MCF 10A (cell line): ENCODE measurements at regions not wholly inside any gene's neighbourhood (a gene's known extent, or its start where the extent isn't known, plus 50 kb on each side); places are given as distances from the start of the nearest gene placed in this dataset.

Experiments
- BruUV-seq: library from RNA; stranded (reverse); fragments of 400-500 nt; replicated peaks from 2 replicates; lab custom pipeline; 2021; lab: Mats Ljungman, UMichigan
- CTCF ChIA-PET: fragments of 300-600 bp; sonication (Branson Sonifier 250); formaldehyde crosslinking; extraction: SDS; loops from one replicate; lab custom pipeline; 2021; ENCODE audit warnings: antibody characterized with exemption, inconsistent platforms; lab: Yijun Ruan, JAX
- POLR2A ChIA-PET: fragments of 300-600, 350-650 bp; sonication (Branson Sonifier 250); formaldehyde crosslinking; extraction: SDS; loops from one replicate; lab custom pipeline; 2020; ENCODE audit warnings: antibody characterized with exemption, inconsistent platforms; lab: Yijun Ruan, JAX
- DNase-seq: peaks from one replicate; pipeline ENCODE4 v3.0.0-alpha.2; 2018; ENCODE audit not compliant: unreplicated experiment
- H3K27ac Mint-ChIP-seq: one replicate; pipeline ENCODE4 v1.8.0; 2022; ENCODE audit warnings: mild to moderate bottlenecking, low read depth, mixed read lengths; ENCODE audit not compliant: unreplicated experiment
- H3K27me3 Mint-ChIP-seq: one replicate; pipeline ENCODE4 v1.8.0; 2022; ENCODE audit warnings: mixed read lengths; ENCODE audit not compliant: insufficient read depth, unreplicated experiment
- H3K36me3 Mint-ChIP-seq: one replicate; pipeline ENCODE4 v1.8.0; 2022; ENCODE audit warnings: mild to moderate bottlenecking, moderate library complexity, mixed read lengths; ENCODE audit not compliant: insufficient read depth, unreplicated experiment
- H3K4me1 Mint-ChIP-seq: one replicate; pipeline ENCODE4 v1.8.0; 2022; ENCODE audit warnings: mixed read lengths; ENCODE audit not compliant: insufficient read depth, unreplicated experiment
- H3K4me3 Mint-ChIP-seq: one replicate; pipeline ENCODE4 v1.8.0; 2022; ENCODE audit warnings: mild to moderate bottlenecking, moderate library complexity, mixed read lengths; ENCODE audit not compliant: unreplicated experiment
- H3K9me3 Mint-ChIP-seq: one replicate; pipeline ENCODE4 v1.8.0; 2022; ENCODE audit warnings: mixed read lengths; ENCODE audit not compliant: unreplicated experiment
- CTCF ChIP-seq: fragments of 200-600 bp; IDR thresholded peaks from one replicate; pipeline ENCODE4 v1.8.0; 2022; ENCODE audit warnings: antibody characterized with exemption, mild to moderate bottlenecking; ENCODE audit not compliant: unreplicated experiment
- intact Hi-C: fragments of 100-400 bp; cut with micrococcal nuclease; formaldehyde crosslinking; loops from 2 replicates; pipeline ENCODE4 v1.14.1; 2022

- ChIA-PET CTCF (interaction anchor here (0.6 to 0.7 kb wide), 2 partner anchors 36 to 1156 kb away, joined by 3 to 4 read pairs; no protein-coding TSS in a partner anchor), POLR2A (interaction anchor here (0.6 to 1.3 kb wide), 4 partner anchors 9 to 1943 kb away, joined by 3 read pairs; no protein-coding TSS in a partner anchor)
- no peak overlapping the region for H3K4me3 Mint-ChIP-seq
- BruUV-seq, result no TSS peak
- H3K9me3 Mint-ChIP-seq, result no peaks in the 10 kb centered on the region
- no peaks in the 10 kb centered on the region for H3K36me3 Mint-ChIP-seq
- H3K27me3 Mint-ChIP-seq, result no peaks in the 10 kb centered on the region
- no peaks in the 10 kb centered on the region for H3K4me1 Mint-ChIP-seq
- intact Hi-C loops, result no loop called here
- DNase-seq, result no peak
- TF ChIP-seq CTCF, result no peak
- no peak overlapping the region for H3K27ac Mint-ChIP-seq
Measured at GRCh38 chr1:83760226-83761021, 238.5 kb downstream of the TTLL7 start.

GRCh38 chr1:83756984-83757717, 241.8 kb downstream of the TTLL7 start:
- no peak for DNase-seq
- H3K4me1 Mint-ChIP-seq, result no peaks in the 10 kb centered on the region
- CTCF ChIA-PET, result no interaction called here
- POLR2A ChIA-PET, result interaction anchor here (0.6 kb wide), 1 partner anchor 21 kb away, joined by 3 read pairs; no protein-coding TSS in a partner anchor
- H3K9me3 Mint-ChIP-seq, result no peaks in the 10 kb centered on the region
- H3K4me3 Mint-ChIP-seq, result no peak overlapping the region
- intact Hi-C loops, result no loop called here
- no peaks in the 10 kb centered on the region for H3K27me3 Mint-ChIP-seq
- H3K36me3 Mint-ChIP-seq, result no peaks in the 10 kb centered on the region
- no peak overlapping the region for H3K27ac Mint-ChIP-seq
- TF ChIP-seq CTCF, result no peak
- BruUV-seq, result no TSS peak

GRCh38 chr1:83751602-83752001, 247.3 kb downstream of the TTLL7 start:
- TF ChIP-seq CTCF, result no peak
- no peak overlapping the region for H3K4me3 Mint-ChIP-seq
- intact Hi-C loops, result no loop called here
- H3K36me3 Mint-ChIP-seq, result no peaks in the 10 kb centered on the region
- no TSS peak for BruUV-seq
- no peaks in the 10 kb centered on the region for H3K4me1 Mint-ChIP-seq
- no peak for DNase-seq
- no peaks in the 10 kb centered on the region for H3K27me3 Mint-ChIP-seq
- no peaks in the 10 kb centered on the region for H3K9me3 Mint-ChIP-seq
- ChIA-PET CTCF (interaction anchor here (0.6 kb wide), 1 partner anchor 21 kb away, joined by 3 read pairs; no protein-coding TSS in a partner anchor), POLR2A (interaction anchor here (1.5 kb wide), 1 partner anchor 9 kb away, joined by 3 read pairs; no protein-coding TSS in a partner anchor)
- H3K27ac Mint-ChIP-seq, result no peak overlapping the region

- Mint-ChIP-seq H3K4me3 (no peak overlapping the region), H3K27me3 (no peaks in the 10 kb centered on the region), H3K9me3 (no peaks in the 10 kb centered on the region), H3K36me3 (no peaks in the 10 kb centered on the region), H3K27ac (no peak overlapping the region), H3K4me1 (no peaks in the 10 kb centered on the region)
- BruUV-seq, result no TSS peak
- no peak for DNase-seq
- POLR2A ChIA-PET, result interaction anchor here (1.5 kb wide), 1 partner anchor 11 kb away, joined by 3 read pairs; no protein-coding TSS in a partner anchor
- TF ChIP-seq CTCF, result no peak
- intact Hi-C loops, result no loop called here
- CTCF ChIA-PET, result no interaction called here
Measured at GRCh38 chr1:83750201-83750600, 248.7 kb downstream of the TTLL7 start.
